NCI-H510A treated with DMSO at 0.1 percent for 48 hours (cell line): ENCODE measurements at regions not wholly inside any gene's neighbourhood (a gene's known extent, or its start where the extent isn't known, plus 50 kb on each side); places are given as distances from the start of the nearest gene placed in this dataset.
A peak's percentile ranks its signal among the peaks of the same experiment; 100 is the strongest.

Experiments used
- DNase-seq: peaks from one replicate; lab custom pipeline; 2025; lab: John Stamatoyannopoulos, UW

DNA sequence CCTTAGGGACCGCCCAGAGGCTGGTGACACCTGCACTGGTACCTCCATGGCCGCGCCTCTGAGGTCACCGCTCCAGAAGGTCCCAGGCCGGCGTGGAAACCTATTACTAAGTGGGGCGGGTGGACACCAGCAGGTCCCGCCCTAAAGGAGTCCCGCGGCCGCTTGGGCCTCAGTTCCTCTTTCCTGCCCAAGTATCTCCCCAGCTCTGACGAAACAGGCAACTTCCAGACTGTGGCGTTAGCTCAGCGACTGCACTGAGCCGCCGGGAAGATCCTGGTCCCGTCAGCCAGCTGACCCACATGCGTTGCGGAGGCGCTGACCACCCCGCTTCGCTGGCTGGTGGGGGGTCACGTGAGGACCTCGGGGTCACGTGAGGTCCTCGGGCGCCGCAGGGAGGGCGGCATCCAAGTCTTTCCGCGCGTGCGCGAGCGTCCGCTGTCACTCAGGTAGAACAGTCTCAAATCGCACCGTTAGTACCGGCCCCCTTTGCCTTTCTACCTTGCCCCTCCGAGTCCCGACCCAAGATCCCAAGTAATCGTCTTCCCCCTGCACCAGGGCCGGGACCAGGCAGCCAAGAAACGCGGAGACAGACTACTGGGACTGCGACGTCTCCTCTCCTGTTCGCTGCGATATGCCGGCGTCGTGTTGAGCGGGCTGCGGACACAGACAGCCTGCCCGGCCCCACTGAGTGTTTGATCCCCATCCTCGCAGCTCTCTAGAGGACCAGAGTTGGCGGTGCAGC lies 53.7 kb upstream of the KDM4C start:
- DNase-seq = peak; percentile 58

DNA sequence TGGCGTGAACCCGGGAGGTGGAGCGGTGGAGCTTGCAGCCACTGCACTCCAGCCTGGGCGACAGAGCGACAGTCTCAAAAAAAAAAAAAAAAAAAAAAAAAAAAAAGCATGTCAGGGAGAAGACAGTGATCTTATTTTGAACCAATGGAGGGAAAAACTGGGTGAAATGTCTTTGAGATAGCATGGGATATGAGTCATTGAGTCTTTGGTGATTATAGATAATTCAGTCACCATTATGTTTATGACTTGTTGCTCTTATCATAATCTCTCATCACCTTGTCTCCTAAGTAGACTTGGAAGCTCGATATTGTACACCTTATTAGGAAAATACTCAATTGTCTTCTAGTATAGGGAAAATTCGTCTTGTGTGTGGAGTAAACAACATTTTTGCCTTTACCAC lies 55.1 kb upstream of the KDM4C start:
- no peak for DNase-seq

DNA sequence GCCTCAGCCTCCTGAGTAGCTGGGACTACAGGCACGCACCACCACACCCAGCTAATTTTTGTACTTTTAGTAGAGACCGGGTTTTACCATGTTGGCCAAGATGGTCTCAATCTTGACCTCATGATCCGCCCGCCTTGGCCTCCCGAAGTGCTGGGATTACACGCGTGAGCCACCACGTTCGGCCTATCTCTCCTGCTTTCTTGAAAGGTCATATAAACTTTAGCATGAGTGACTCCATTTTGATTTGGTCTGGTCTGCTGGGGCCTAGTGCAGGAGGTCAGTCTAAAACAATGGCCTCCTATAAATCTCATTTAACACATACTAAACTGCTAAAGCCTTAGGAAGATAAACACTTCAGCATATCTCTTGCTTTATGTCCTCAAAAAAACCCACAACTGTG lies 50.6 kb upstream of the GLDC start:
- no peak for DNase-seq

DNA sequence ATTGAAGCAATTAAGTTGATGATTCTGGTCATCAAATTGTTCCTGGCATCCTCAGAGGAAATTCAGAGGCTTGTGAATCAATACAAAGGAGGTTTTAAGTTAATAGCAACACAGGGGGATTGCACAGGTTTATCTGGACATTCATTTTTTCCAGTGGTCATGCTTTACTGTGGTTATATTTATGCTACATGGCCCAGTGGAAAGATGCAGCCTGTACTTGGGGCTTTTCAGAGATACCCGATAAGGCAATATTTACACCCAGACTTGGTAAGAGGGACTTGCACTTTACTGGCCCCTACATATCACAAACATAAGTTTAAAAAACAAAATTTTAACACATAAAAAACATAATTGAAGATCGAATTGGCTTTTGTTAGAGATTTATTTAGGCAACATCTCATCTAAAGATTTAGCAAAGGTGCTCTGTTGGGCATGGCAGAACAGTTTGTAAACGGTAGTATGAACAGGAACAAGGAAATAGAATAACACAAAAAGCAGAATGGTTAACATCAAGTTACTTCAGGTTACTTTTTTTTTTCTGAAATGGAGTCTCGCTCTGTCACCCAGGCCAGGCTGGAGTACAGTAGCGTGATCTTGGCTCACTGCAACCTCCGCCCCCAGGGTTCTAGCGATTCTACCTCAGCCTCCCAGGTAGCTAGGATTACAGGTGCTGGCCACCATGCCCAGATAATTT lies 49.7 kb upstream of the GLDC start:
- no peak for DNase-seq
